ENCODE measurements at regions not wholly inside any gene's neighbourhood (a gene's known extent, or its start where the extent isn't known, plus 50 kb on each side); places are given as distances from the start of the nearest gene placed in this dataset.
"Not testable (repeated sequence)": the region's sequence is repeated elsewhere in the genome, so short reads cannot be mapped to it uniquely, and the experiment has no call there.

- no peak for DNase-seq
Measured at GRCh38 chr6:9225441-9225871, 790.1 kb upstream of the SLC35B3 start.

DNA sequence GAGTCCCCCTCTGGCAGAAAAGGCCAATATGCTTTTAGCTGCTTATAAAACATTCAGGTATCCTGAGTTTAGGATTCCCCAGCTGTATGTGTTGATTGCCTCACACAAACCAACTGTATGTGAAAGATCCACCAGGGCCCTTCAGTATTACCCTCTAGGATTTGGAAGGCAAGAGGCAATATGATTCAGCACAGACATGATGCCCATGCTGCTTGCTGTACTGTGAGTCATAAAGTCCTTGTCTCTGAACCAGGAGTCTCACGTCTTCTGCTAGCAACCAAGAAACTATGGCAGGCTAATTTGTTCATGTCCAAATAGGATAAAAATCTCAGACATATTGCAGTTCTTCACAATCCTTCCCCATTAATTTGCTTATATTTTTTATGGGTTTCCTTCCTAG is 789.2 kb upstream of the SLC35B3 start:
- no peak for DNase-seq

DNA sequence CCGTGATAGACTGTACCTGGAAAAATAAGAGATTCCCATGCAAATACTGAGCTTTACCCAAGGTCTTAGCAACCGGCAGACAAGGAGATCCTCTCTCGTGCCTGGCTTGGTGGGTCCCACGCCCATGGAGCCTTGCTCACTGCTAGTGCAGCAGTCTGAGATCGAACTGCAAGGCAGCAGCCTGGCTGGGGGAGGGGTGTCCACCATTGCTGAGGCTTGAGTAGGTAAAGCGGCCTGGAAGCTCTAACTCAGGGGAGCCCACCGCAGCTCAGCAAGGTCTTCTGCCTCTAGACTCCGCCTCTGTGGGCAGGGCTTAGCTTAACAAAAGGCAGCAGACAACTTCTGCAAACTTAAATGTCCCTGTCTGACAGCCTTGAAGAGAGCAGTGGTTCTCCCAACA is 778.4 kb upstream of the SLC35B3 start:
- DNase-seq, result not testable (repeated sequence)

- no peak for DNase-seq
Measured at GRCh38 chr6:9208966-9209365, 773.6 kb upstream of the SLC35B3 start.

GRCh38 chr6:9205645-9206044 is 770.3 kb upstream of the SLC35B3 start:
- no peak for DNase-seq

- DNase-seq, result no peak
Measured at GRCh38 chr6:9204171-9204570, 768.8 kb upstream of the SLC35B3 start.

- no peak for DNase-seq
Measured at GRCh38 chr6:9200712-9201111, 765.4 kb upstream of the SLC35B3 start.

- DNase-seq, result no peak
Measured at GRCh38 chr6:9197726-9198125, 762.4 kb upstream of the SLC35B3 start.

GRCh38 chr6:9195322-9195721 is 760.0 kb upstream of the SLC35B3 start:
- DNase-seq, result no peak

DNA sequence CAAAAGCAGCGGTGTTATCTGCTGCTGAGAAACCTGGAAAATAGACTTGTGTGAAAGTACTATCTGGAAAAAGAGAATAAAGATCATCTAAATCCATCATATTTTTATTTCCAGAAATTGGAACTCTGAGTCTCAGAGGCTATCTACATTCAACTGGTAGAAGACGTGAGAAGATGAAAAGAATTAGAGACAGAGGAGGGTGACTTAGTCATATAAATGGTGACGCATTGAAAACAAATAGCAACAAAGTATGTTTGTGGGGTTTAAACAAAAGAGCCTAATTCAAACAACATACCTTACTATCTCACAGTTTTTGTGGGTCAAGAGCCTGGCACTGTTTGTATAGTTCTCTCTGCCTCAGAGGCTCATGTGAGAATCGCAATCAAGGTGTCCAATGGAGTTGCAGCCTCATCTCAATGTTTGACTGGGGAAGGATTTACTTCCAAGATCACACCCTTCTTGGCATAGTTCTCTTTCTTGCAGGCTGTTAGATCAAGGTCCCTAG is 757.1 kb upstream of the SLC35B3 start:
- DNase-seq, result no peak

DNA sequence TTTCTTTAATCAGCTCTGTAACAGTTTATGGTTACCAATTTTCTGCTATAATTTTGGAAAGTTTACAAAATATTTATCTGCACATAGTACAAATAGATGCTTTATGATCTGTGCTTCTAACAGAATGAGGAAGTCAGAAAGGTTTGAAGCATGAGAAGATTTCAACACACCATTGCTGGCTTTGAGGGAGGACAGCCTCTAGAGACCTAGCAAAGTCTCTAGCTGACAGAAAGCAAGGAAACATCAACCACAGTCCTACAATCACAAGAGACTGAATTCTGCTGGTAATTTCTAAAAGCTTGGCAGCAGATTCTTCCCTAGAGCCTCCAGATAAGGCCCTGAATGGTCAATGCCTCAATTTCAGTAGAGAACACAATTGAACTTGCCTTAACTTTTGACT is 750.8 kb upstream of the SLC35B3 start:
- DNase-seq, result no peak

DNA sequence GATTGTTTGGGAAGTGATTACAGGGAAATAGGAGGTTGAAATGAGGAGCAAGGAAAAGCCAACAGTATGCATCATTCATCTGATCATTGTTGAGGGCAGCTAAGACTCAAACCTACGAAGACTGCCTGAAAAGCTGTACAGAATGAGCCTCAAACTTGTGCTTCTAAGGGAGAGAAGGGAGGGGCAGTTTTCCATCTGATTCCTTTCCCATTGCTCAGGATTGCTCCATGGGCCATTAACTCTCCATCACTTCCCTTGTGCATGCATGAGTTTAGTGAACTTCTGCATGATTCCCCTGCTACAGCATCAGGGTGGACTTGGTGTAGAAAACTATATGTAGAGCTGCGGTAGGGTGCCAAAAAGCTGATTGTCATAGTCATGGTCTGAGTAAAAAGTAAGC is 742.7 kb upstream of the SLC35B3 start:
- no peak for DNase-seq

DNA sequence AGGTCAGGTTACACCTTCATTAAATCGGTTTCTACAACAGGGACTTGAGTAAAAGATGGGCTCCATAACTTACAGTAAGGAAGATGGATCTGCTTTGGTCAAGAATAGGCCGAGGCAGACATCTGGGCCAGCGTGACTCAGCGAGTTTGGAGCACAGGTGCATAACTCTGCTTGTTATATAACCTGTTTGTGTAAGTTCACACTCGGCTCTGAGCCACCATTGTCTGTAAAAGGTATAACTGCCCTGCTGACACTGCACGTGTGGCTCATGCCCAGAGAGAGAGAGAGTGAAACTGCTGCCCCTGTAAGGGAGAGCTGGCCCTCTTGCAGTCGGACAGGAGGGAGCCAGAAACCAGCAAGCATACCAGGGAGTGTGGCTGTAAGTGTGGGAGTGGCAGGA is 737.9 kb upstream of the SLC35B3 start:
- no peak for DNase-seq

- DNase-seq, result no peak
Measured at GRCh38 chr6:9172096-9172495, 736.8 kb upstream of the SLC35B3 start.

DNA sequence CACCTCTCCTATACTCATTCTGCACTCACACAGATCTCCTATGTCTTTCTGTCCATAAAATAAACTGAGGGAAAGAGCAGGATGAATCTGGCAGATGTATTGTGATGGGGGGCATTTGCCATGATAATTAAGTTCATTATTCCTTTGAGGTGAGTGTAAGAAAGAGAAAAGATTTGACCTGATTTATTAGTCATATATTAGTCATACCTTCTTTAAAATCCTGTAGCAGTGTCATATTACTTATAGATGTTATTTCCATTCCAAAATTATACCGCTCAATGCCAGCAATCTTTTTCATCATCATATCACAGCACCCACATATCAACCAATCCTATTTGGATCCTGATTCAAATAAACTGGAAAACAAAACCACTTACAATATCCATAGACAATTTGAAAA is 733.3 kb upstream of the SLC35B3 start:
- DNase-seq, result no peak

DNA sequence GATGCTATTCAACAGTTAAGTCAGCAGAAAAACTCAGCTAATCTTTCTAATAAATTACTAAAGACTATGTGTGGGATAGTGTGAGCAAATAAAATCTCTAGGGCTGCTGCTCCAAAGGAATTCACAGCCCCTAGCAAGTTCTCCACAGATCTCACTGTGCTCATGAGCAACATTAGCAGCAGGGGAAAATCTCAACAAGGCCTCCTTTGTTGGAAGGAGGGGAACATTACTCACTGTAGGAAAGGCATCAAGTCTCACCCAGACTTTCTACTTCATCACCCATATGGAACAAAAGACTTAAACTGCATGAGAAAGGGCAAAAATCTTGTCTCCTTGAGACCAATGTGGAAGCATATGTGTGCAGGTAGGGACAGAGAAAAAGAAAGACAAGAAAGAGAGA is 726.4 kb upstream of the SLC35B3 start:
- no peak for DNase-seq

GRCh38 chr6:9159051-9159450 is 723.7 kb upstream of the SLC35B3 start:
- DNase-seq, result no peak

DNA sequence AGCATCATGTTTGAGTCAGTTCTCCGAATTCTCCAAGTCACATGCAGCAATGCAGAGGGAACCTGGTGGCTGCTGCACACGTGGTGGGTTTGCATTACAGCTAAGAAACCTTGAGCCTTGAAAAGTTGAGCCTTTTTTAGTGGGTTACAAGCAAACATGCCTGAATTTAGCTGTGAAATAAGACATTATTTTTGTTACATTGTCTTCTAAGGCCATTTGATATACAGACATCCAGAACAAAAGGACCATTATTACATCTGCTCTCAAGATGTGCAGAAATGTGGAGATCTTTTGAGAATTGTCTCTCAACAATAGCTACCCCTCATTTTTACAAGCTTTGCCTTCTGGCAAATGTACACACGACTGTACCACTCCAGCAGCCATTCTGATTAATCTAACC is 720.5 kb upstream of the SLC35B3 start:
- no peak for DNase-seq

- no peak for DNase-seq
Measured at GRCh38 chr6:9143140-9143539, 707.8 kb upstream of the SLC35B3 start.

DNA sequence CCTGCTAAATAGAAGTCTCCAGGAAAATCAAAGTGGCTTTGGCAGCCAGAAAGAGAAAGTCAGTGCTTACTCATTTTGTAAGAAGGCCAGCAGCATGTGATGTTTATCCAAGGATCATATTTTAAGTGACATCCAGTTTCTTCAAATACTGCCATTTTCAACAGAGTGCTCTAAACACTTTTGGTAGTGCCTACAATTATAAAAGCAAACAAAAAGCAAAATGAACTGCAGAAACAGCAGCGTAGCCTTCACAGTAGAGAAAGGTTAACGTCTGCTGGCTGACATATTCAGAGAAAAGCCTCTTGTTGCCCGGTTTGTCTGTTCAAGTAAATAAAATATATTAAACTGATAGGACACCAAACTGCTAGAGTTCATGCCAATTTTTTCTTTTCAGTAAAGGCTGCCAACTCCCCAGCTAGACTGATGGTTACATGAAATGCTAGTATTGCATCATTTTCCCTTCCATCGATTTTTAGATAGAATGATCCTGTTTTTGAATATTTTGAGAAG is 705.7 kb upstream of the SLC35B3 start:
- DNase-seq, result peak; percentile 6

- peak; percentile 43 for DNase-seq
Measured at GRCh38 chr6:9140172-9140571, 704.8 kb upstream of the SLC35B3 start.

DNA sequence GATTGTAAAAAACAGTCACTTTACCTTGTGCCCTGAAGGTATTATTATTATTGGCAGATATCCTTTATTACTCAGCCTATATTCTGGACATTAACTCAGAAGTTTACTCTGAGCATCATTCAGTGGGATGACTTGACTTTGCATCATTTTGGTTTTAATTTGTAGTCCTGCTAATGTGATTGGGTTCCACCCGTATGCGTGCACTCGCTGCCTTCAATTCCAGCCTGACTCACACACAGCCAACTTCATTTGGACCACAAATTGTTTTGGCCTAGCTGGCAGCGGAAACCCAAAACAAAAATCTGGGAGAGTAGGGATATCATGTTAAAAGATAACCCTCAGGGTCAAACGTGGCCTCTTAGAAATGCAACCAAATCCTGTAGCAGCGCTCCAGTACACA is 704.4 kb upstream of the SLC35B3 start:
- no peak for DNase-seq

DNA sequence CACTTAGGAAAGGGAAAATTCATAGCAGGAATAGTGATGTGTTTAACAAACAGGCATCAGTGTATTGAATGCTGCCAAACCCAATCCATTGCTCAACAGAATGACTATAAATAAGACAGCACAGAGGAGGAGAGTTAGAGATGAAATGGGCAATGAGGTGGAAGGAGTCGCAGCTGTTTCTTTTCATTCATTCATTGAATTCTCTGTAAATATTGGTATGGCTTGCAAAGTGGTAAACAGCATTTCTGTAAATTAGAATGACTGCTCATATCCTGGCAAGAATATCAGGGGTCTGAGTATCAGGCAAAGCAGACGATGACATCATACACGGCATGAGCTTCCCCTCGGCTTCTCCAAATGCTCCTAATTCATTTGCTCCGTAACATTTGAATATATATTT is 703.6 kb upstream of the SLC35B3 start:
- DNase-seq, result peak; percentile 83

GRCh38 chr6:9136141-9136822 is 700.9 kb upstream of the SLC35B3 start:
- no peak for DNase-seq

DNA sequence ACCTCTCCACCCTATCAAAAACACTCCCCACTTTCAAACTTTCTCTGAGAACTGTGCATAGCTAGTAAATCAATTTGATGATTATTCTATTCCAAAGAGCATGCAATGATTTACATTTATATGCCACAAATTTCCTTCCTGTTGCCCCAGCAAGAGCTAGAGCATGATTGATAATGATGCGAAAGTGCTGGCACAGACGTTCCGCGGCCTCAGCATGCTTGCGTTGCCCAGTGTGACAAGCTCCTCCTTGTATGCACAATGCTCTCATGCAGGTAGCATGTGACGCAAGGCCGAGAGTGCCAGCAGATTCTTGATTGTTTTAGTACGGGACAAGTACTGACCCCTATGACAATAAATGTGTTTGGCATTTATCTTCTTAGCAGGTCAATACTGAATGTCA is 696.3 kb upstream of the SLC35B3 start:
- no peak for DNase-seq
